Panc1 (cell line): ENCODE measurements at regions not wholly inside any gene's neighbourhood (a gene's known extent, or its start where the extent isn't known, plus 50 kb on each side); places are given as distances from the start of the nearest gene placed in this dataset.

Source experiments
- ATAC-seq: fragments of 200-7000 bp; cut with Tn5 transposase; 2 replicates; pipeline ENCODE4 v1.9.1; 2020; ENCODE audit warnings: mild to moderate bottlenecking, moderate library complexity
- BruUV-seq: library from RNA; stranded (reverse); fragments of 400-500 nt; replicated peaks from 2 replicates; lab custom pipeline; 2021; lab: Mats Ljungman, UMichigan
- CTCF ChIA-PET: fragments of 300-600 bp; sonication (Branson Sonifier 250); formaldehyde crosslinking; loops from one replicate; lab custom pipeline; 2022; ENCODE audit warnings: antibody characterized with exemption; lab: Charles Lee
- POLR2A ChIA-PET: fragments of 300-600 bp; sonication (Branson Sonifier 250); formaldehyde crosslinking; loops from one replicate; lab custom pipeline; 2022; ENCODE audit warnings: antibody characterized with exemption; lab: Charles Lee
- DNase-seq: peaks from one replicate; pipeline ENCODE4 v3.0.0-alpha.2; 2010; ENCODE audit warnings: low read depth, low spot score
- H3K27ac ChIP-seq: 2 replicates; pipeline ENCODE4 v1.5.1; 2011; ENCODE audit warnings: mild to moderate bottlenecking, low read length, inconsistent platforms
- H3K27me3 ChIP-seq: fragments of 200-500 bp; sonication (Bioruptor generic); 2 replicates; pipeline ENCODE4 v1.6.0; 2014; ENCODE audit warnings: low read length, inconsistent platforms; ENCODE audit not compliant: control insufficient read depth, insufficient read depth
- H3K36me3 ChIP-seq: fragments of 200-500 bp; sonication (Bioruptor generic); 2 replicates; pipeline ENCODE4 v1.5.1; 2014; ENCODE audit warnings: inconsistent platforms, mild to moderate bottlenecking, low read length, moderate library complexity; ENCODE audit not compliant: control insufficient read depth, insufficient read depth
- H3K4me1 ChIP-seq: 2 replicates; pipeline ENCODE4 v1.5.1; 2011; ENCODE audit warnings: inconsistent platforms, mild to moderate bottlenecking, low read length, moderate library complexity; ENCODE audit not compliant: control insufficient read depth, insufficient read depth
- H3K4me3 ChIP-seq, 2 experiments: 2 replicates each; pipeline ENCODE4 v1.5.1; 2011 to 2012; ENCODE audit warnings: low read depth in 2 of 2, low read length in 2 of 2, mild to moderate bottlenecking in 2 of 2, inconsistent platforms in 1 of 2, moderate library complexity in 1 of 2
- H3K9me3 ChIP-seq: fragments of 200-500 bp; sonication (Bioruptor generic); 2 replicates; pipeline ENCODE4 v1.5.1; 2014; ENCODE audit warnings: low read depth, mild to moderate bottlenecking, inconsistent platforms, low read length, moderate library complexity; ENCODE audit not compliant: control insufficient read depth, insufficient read depth
- CTCF ChIP-seq: fragments of 450-650 bp; IDR thresholded peaks from 2 replicates; pipeline ENCODE4 v1.5.1; 2017; ENCODE audit warnings: mild to moderate bottlenecking
- POLR2AphosphoS5 ChIP-seq: IDR thresholded peaks from 2 replicates; pipeline ENCODE4 v1.6.1; 2012; ENCODE audit warnings: mild to moderate bottlenecking, low read depth, low read length, moderate library complexity
- SIN3A ChIP-seq: IDR thresholded peaks from 2 replicates; pipeline ENCODE4 v1.6.1; 2012; ENCODE audit warnings: low read depth, mild to moderate bottlenecking, low read length, moderate library complexity, borderline replicate concordance; ENCODE audit not compliant: insufficient read depth
- TCF7L2 ChIP-seq: IDR thresholded peaks from 2 replicates; pipeline ENCODE4 v1.6.1; 2011; ENCODE audit warnings: mild to moderate bottlenecking, low read depth, low read length, inconsistent platforms
- in situ Hi-C: cut with HindIII; loops from 2 replicates; pipeline ENCODE4 v1.10.0; 2016; ENCODE audit warnings: low sequenced_read_pairs, low pct_unique_long_range_greater_than_20kb
- intact Hi-C: fragments of 100-400 bp; cut with micrococcal nuclease; formaldehyde crosslinking; loops from one replicate; pipeline ENCODE4 v1.10.0; 2022; ENCODE audit not compliant: unreplicated experiment
- TF ChIP-seq, protein P1 (sequence below), 2 experiments: IDR thresholded peaks; 2 replicates each; pipeline ENCODE4 v1.6.1; 2011 to 2012; ENCODE audit warnings: low read depth in 2 of 2, control low read depth in 1 of 2, low read length in 1 of 2, mild to moderate bottlenecking in 1 of 2, moderate library complexity in 1 of 2; ENCODE audit not compliant: insufficient read depth in 1 of 2

- Histone ChIP-seq H3K36me3 (no peaks in the 10 kb centered on the region), H3K27ac (no peak overlapping the region), H3K27me3 (no peaks in the 10 kb centered on the region), H3K4me3 (no peak overlapping the region), H3K9me3 (peaks cover 5% of the 10 kb centered on the region; the same call in 1 of the 2 replicates), H3K4me1 (no peaks in the 10 kb centered on the region)
- CTCF ChIA-PET = no interaction called here
- POLR2A ChIA-PET = interaction anchor here (0.6 kb wide), 1 partner anchor 324 kb away, joined by 12 read pairs; no protein-coding TSS in a partner anchor
- intact Hi-C loops (no loop called here), in situ Hi-C loops (no loop called here)
- DNase-seq = no peak
- no TSS peak for BruUV-seq
- ATAC-seq = no peak
- TF ChIP-seq, protein P1, sequence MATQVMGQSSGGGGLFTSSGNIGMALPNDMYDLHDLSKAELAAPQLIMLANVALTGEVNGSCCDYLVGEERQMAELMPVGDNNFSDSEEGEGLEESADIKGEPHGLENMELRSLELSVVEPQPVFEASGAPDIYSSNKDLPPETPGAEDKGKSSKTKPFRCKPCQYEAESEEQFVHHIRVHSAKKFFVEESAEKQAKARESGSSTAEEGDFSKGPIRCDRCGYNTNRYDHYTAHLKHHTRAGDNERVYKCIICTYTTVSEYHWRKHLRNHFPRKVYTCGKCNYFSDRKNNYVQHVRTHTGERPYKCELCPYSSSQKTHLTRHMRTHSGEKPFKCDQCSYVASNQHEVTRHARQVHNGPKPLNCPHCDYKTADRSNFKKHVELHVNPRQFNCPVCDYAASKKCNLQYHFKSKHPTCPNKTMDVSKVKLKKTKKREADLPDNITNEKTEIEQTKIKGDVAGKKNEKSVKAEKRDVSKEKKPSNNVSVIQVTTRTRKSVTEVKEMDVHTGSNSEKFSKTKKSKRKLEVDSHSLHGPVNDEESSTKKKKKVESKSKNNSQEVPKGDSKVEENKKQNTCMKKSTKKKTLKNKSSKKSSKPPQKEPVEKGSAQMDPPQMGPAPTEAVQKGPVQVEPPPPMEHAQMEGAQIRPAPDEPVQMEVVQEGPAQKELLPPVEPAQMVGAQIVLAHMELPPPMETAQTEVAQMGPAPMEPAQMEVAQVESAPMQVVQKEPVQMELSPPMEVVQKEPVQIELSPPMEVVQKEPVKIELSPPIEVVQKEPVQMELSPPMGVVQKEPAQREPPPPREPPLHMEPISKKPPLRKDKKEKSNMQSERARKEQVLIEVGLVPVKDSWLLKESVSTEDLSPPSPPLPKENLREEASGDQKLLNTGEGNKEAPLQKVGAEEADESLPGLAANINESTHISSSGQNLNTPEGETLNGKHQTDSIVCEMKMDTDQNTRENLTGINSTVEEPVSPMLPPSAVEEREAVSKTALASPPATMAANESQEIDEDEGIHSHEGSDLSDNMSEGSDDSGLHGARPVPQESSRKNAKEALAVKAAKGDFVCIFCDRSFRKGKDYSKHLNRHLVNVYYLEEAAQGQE (IDR thresholded peaks at IDR 0.05; ENCODE audit: insufficient read depth in 1 of 2, low read depth in 2 of 2, low read length in 1 of 2) = no peak
- no peak for TF ChIP-seq POLR2AphosphoS5
- TF ChIP-seq CTCF = no peak
Measured at GRCh38 chr1:36625253-36625934, 142.7 kb upstream of the CSF3R start.

- Histone ChIP-seq H3K36me3 (no peaks in the 10 kb centered on the region), H3K27ac (no peak overlapping the region), H3K27me3 (no peaks in the 10 kb centered on the region), H3K9me3 (peaks cover 5% of the 10 kb centered on the region; the same call in 1 of the 2 replicates), H3K4me3 (no peak overlapping the region), H3K4me1 (no peaks in the 10 kb centered on the region)
- ChIA-PET POLR2A (no interaction called here), CTCF (no interaction called here)
- DNase-seq (no peak), ATAC-seq (no peak)
- intact Hi-C loops = no loop called here
- TF ChIP-seq, protein P1 (IDR thresholded peaks at IDR 0.05; ENCODE audit: insufficient read depth in 1 of 2, low read depth in 2 of 2, low read length in 1 of 2) = no peak
- TF ChIP-seq POLR2AphosphoS5 (no peak), CTCF (no peak), TCF7L2 (no peak), SIN3A (no peak)
- no TSS peak for BruUV-seq
- in situ Hi-C loops = no loop called here
Measured at GRCh38 chr1:36624466-36624865, 141.8 kb upstream of the CSF3R start.
